ENCODE measurements at regions not wholly inside any gene's neighbourhood (a gene's known extent, or its start where the extent isn't known, plus 50 kb on each side); places are given as distances from the start of the nearest gene placed in this dataset.

DNA sequence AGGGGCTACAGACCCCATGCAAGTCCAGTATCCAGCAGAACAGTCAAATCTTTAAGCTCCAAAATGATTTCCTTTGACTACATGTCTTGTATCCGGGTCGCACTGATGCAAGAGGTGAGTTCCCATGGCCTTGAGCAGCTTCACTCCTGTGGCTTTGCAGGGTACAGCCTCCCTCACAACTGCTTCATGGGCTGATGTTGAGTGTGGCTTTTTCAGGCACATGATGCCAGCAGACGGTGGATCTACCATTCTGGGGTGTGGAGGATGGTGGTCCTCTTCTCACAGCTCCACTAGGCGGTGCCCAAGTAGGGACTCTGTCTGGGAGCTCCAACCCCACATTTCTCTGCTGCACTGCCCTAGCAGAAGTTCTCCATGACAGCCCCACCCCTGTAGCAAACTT, 208.4 kb downstream of the INSIG2 start:
- Mint-ChIP-seq H3K4me3 (ENCODE audit: unreplicated experiment) (no peak overlapping the region), H3K36me3 (ENCODE audit: unreplicated experiment) (peaks cover 12% of the 10 kb centered on the region), H3K27me3 (ENCODE audit: unreplicated experiment) (no peaks in the 10 kb centered on the region), H3K4me1 (ENCODE audit: low read depth, unreplicated experiment) (no peaks in the 10 kb centered on the region), H3K27ac (ENCODE audit: unreplicated experiment) (no peak overlapping the region), H3K9me3 (ENCODE audit: unreplicated experiment) (peaks cover 6% of the 10 kb centered on the region)
- DNase-seq, result no peak
- TF ChIP-seq, protein P1, sequence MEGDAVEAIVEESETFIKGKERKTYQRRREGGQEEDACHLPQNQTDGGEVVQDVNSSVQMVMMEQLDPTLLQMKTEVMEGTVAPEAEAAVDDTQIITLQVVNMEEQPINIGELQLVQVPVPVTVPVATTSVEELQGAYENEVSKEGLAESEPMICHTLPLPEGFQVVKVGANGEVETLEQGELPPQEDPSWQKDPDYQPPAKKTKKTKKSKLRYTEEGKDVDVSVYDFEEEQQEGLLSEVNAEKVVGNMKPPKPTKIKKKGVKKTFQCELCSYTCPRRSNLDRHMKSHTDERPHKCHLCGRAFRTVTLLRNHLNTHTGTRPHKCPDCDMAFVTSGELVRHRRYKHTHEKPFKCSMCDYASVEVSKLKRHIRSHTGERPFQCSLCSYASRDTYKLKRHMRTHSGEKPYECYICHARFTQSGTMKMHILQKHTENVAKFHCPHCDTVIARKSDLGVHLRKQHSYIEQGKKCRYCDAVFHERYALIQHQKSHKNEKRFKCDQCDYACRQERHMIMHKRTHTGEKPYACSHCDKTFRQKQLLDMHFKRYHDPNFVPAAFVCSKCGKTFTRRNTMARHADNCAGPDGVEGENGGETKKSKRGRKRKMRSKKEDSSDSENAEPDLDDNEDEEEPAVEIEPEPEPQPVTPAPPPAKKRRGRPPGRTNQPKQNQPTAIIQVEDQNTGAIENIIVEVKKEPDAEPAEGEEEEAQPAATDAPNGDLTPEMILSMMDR (IDR thresholded peaks at IDR 0.05; ENCODE audit: partially characterized antibody, unreplicated experiment), result no peak

DNA sequence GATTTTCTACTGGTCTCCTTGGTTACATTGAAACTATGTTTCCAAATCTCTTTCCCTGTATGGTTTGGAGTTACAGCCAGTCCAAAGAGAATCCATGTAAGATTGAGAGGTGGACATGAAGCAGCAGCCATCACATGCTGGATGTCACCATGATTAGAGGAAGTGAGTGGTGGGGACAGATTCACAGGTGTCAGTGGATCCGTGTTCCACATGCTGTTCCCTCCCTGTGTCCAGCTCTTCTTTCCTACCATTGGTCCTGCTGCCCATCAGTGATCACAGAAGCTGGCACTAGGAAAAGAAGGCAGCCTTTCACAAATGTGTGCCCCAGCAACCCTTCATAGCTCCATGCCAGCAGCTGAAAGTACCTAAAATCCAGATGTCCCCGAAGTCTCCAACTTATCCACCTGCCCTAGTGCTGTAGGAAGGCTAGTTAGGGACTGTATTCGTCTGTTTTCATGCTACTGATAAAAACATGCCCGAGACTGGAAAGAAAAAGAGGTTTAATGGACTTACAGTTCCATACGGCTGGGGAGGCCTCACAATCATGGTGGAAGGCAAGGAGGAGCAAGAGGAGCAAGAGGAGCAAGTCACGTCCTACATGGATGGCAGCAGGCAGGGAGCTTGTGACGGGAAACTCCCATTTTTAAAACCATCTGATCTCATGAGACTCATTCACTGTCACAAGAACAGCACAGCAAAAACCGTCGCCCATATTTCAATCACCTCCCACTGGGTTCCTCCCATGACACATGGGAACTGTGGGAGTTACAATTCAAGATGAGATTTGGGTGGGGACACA, 207.5 kb downstream of the INSIG2 start:
- Mint-ChIP-seq H3K27me3 (ENCODE audit: unreplicated experiment) (no peaks in the 10 kb centered on the region), H3K27ac (ENCODE audit: unreplicated experiment) (no peak overlapping the region), H3K4me1 (ENCODE audit: low read depth, unreplicated experiment) (no peaks in the 10 kb centered on the region), H3K9me3 (ENCODE audit: unreplicated experiment) (peaks cover 6% of the 10 kb centered on the region), H3K4me3 (ENCODE audit: unreplicated experiment) (no peak overlapping the region), H3K36me3 (ENCODE audit: unreplicated experiment) (peaks cover 12% of the 10 kb centered on the region)
- DNase-seq, result no peak
- TF ChIP-seq, protein P1 (IDR thresholded peaks at IDR 0.05; ENCODE audit: partially characterized antibody, unreplicated experiment), result no peak

- no peak for DNase-seq
- H3K36me3 Mint-ChIP-seq (ENCODE audit: unreplicated experiment), result peaks cover 12% of the 10 kb centered on the region
- TF ChIP-seq, protein P1 (IDR thresholded peaks at IDR 0.05; ENCODE audit: partially characterized antibody, unreplicated experiment), result no peak
- no peak overlapping the region for H3K27ac Mint-ChIP-seq (ENCODE audit: unreplicated experiment)
- H3K27me3 Mint-ChIP-seq (ENCODE audit: unreplicated experiment), result no peaks in the 10 kb centered on the region
- peaks cover 6% of the 10 kb centered on the region for H3K9me3 Mint-ChIP-seq (ENCODE audit: unreplicated experiment)
- H3K4me3 Mint-ChIP-seq (ENCODE audit: unreplicated experiment), result no peak overlapping the region
- no peaks in the 10 kb centered on the region for H3K4me1 Mint-ChIP-seq (ENCODE audit: low read depth, unreplicated experiment)
Measured at GRCh38 chr2:118294063-118294462, 205.8 kb downstream of the INSIG2 start.

- no peak overlapping the region for H3K4me3 Mint-ChIP-seq (ENCODE audit: unreplicated experiment)
- TF ChIP-seq, protein P1 (IDR thresholded peaks at IDR 0.05; ENCODE audit: partially characterized antibody, unreplicated experiment), result no peak
Measured at GRCh38 chr2:118292991-118293390, 204.7 kb downstream of the INSIG2 start.

GRCh38 chr2:118291251-118291880, 203.1 kb downstream of the INSIG2 start:
- TF ChIP-seq, protein P1 (IDR thresholded peaks at IDR 0.05; ENCODE audit: partially characterized antibody, unreplicated experiment), result no peak

More at GRCh38 chr2:118292991-118293390, 204.7 kb downstream of the INSIG2 start:
- DNase-seq, result no peak
- Mint-ChIP-seq H3K36me3 (ENCODE audit: unreplicated experiment) (peaks cover 12% of the 10 kb centered on the region), H3K4me1 (ENCODE audit: low read depth, unreplicated experiment) (no peaks in the 10 kb centered on the region), H3K27ac (ENCODE audit: unreplicated experiment) (no peak overlapping the region), H3K9me3 (ENCODE audit: unreplicated experiment) (peaks cover 6% of the 10 kb centered on the region), H3K27me3 (ENCODE audit: unreplicated experiment) (no peaks in the 10 kb centered on the region)

More at GRCh38 chr2:118291251-118291880, 203.1 kb downstream of the INSIG2 start:
- no peak for DNase-seq
- Mint-ChIP-seq H3K27me3 (ENCODE audit: unreplicated experiment) (no peaks in the 10 kb centered on the region), H3K4me1 (ENCODE audit: low read depth, unreplicated experiment) (no peaks in the 10 kb centered on the region), H3K36me3 (ENCODE audit: unreplicated experiment) (peaks cover 5% of the 10 kb centered on the region), H3K9me3 (ENCODE audit: unreplicated experiment) (peaks cover 4% of the 10 kb centered on the region), H3K27ac (ENCODE audit: unreplicated experiment) (no peak overlapping the region), H3K4me3 (ENCODE audit: unreplicated experiment) (no peak overlapping the region)
